ENCODE measurements at regions not wholly inside any gene's neighbourhood (a gene's known extent, or its start where the extent isn't known, plus 50 kb on each side); places are given as distances from the start of the nearest gene placed in this dataset.
A peak's percentile ranks its signal among the peaks of the same experiment; 100 is the strongest.

DNA sequence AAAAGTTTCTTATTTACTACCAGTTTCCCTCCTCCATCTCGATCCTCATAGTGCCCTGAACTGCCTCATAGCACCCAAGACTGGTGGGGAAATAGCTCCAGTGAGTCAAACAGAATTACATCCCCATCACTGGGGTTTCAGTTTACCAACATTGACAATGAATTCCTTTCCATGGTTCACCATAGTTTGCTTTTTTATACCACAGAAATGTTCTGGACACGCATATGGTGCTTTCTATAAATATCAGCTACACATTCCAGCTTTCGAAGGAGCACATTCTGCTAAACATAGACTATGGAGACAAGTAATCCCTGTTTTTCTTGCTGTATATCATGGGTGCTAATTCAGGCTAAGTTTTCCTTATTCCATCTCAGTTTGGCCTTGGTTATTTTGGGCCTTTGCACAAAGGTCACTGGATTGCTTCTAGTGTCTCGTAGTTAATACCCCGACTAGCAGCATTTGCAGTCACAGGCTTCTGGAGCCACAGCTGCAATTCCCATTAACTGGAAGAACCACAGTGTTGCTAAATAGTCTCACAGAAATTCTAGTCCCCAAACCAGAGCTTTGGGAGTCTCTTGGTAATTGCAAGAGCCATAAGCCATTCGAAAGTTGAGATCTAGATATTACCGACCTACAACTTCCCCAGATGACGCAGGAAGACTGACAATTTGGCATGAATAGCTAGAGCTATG, 53.4 kb upstream of the TRPC3 start:
- Histone ChIP-seq H3K36me3 (no peaks in the 10 kb centered on the region), H3K27ac (no peak overlapping the region), H3K27me3 (no peaks in the 10 kb centered on the region), H3K4me1 (no peaks in the 10 kb centered on the region), H3K4me3 (no peak overlapping the region), H3K9me3 (no peaks in the 10 kb centered on the region)
- ATAC-seq (no peak), DNase-seq (peak in 1 of 4 donors; percentile 24)
- TF ChIP-seq, protein P1, sequence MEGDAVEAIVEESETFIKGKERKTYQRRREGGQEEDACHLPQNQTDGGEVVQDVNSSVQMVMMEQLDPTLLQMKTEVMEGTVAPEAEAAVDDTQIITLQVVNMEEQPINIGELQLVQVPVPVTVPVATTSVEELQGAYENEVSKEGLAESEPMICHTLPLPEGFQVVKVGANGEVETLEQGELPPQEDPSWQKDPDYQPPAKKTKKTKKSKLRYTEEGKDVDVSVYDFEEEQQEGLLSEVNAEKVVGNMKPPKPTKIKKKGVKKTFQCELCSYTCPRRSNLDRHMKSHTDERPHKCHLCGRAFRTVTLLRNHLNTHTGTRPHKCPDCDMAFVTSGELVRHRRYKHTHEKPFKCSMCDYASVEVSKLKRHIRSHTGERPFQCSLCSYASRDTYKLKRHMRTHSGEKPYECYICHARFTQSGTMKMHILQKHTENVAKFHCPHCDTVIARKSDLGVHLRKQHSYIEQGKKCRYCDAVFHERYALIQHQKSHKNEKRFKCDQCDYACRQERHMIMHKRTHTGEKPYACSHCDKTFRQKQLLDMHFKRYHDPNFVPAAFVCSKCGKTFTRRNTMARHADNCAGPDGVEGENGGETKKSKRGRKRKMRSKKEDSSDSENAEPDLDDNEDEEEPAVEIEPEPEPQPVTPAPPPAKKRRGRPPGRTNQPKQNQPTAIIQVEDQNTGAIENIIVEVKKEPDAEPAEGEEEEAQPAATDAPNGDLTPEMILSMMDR (IDR thresholded peaks at IDR 0.05) = no peak
- intact Hi-C loops (cut with DNase I) = no loop called here

DNA sequence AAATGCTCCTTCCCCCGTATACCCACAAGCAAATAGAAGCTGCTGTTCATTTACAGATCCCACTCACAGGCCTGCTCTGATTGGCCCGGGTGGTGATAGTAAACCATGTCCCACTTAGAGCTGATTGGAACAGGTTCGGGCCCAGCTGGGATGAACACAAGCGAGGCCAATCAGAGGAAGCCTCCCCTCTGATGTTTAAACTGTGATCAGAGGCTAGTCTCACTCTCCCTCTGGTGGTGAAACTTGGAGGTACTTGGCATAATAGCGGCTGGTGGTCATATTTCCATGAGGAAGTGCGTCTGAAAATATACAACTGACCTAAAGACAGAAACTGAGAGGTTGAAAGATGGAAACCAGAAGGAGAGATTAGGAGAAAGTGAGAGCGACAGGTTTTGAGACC, 51.5 kb upstream of the TRPC3 start:
- intact Hi-C loops (cut with DNase I) = no loop called here
- Histone ChIP-seq H3K9me3 (no peaks in the 10 kb centered on the region), H3K36me3 (no peaks in the 10 kb centered on the region), H3K27ac (no peak overlapping the region), H3K4me3 (no peak overlapping the region), H3K27me3 (peaks cover 0 to 3% of the 10 kb centered on the region in 2 donors), H3K4me1 (no peaks in the 10 kb centered on the region)
- TF ChIP-seq, protein P1 (IDR thresholded peaks at IDR 0.05) = no peak
- no peak for ATAC-seq
- DNase-seq = no peak

All from left lung (tissue), 4 donors.